ENCODE measurements at regions not wholly inside any gene's neighbourhood (a gene's known extent, or its start where the extent isn't known, plus 50 kb on each side); places are given as distances from the start of the nearest gene placed in this dataset.
"Not testable (repeated sequence)": the region's sequence is repeated elsewhere in the genome, so short reads cannot be mapped to it uniquely, and the experiment has no call there.

DNA sequence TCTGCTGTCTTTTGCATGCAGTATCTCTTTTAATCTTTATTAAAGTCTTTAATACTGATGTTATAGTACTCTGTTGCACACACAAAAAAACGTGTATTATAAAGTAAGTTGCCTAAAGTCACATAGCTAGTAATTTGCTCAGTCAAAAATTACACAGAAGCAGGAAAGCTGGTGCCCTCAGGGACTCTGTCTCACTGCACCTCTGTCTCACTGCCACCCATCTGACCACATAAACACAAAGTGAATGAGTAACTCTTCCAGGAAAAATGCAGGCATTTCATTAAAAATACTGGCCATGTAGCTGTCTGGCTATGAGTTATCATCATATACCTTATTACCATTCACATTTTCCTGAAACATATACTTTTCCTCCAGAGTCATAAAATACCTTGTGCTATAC lies 591.7 kb downstream of the CSNK1G3 start:
- Histone ChIP-seq H3K4me3 (replicated peaks in 1 of 3; ENCODE audit: low read depth in 2 of 3, low read length in 3 of 3) (no peak overlapping the region), H3K79me2 (ENCODE audit: insufficient read depth, low read length) (no peaks in the 10 kb centered on the region), H3K9ac (ENCODE audit: insufficient read depth, low read length, poor library complexity, severe bottlenecking) (no peak overlapping the region), H4K20me1 (ENCODE audit: insufficient read depth, low read length) (no peaks in the 10 kb centered on the region), H2AFZ (ENCODE audit: insufficient read depth, low read depth, low read length, poor library complexity, severe bottlenecking) (no peak overlapping the region), H3K9me3 (replicated peaks in 1 of 2; ENCODE audit: control insufficient read depth in 1 of 2, insufficient read depth in 1 of 2, low read length in 2 of 2) (no peaks in the 10 kb centered on the region), H3K36me3 (replicated peaks in 1 of 2; ENCODE audit: control insufficient read depth in 1 of 2, insufficient read depth in 2 of 2, low read length in 2 of 2) (no peaks in the 10 kb centered on the region), H3K27ac (ENCODE audit: low read depth in 1 of 2, low read length in 2 of 2) (no peak overlapping the region), H3K4me1 (ENCODE audit: control insufficient read depth in 1 of 2, insufficient read depth in 2 of 2, low read length in 2 of 2) (no peaks in the 10 kb centered on the region), H3K27me3 (ENCODE audit: control insufficient read depth in 2 of 2, insufficient read depth in 2 of 2, low read length in 2 of 2) (no peaks in the 10 kb centered on the region), H3K4me2 (replicated peaks; ENCODE audit: extremely low read depth, low read length, poor library complexity, severe bottlenecking) (no peak overlapping the region)
- no CpG with 5 or more reads among the region's 1 CpG for WGBS (ENCODE audit: insufficient coverage)
- intact Hi-C loops (cut with micrococcal nuclease) = no loop called here
- Mint-ChIP-seq H3K4me3 (no peak overlapping the region), H3K27ac (no peak overlapping the region), H3K36me3 (no peaks in the 10 kb centered on the region), H3K9me3 (peaks cover 0 to 6% (median 2%) of the 10 kb centered on the region in 7 donors), H3K4me1 (no peaks in the 10 kb centered on the region), H3K27me3 (ENCODE audit: low read depth in 3 of 3) (no peaks in the 10 kb centered on the region)
- no peak for DNase-seq
- TF ChIP-seq, protein P1, sequence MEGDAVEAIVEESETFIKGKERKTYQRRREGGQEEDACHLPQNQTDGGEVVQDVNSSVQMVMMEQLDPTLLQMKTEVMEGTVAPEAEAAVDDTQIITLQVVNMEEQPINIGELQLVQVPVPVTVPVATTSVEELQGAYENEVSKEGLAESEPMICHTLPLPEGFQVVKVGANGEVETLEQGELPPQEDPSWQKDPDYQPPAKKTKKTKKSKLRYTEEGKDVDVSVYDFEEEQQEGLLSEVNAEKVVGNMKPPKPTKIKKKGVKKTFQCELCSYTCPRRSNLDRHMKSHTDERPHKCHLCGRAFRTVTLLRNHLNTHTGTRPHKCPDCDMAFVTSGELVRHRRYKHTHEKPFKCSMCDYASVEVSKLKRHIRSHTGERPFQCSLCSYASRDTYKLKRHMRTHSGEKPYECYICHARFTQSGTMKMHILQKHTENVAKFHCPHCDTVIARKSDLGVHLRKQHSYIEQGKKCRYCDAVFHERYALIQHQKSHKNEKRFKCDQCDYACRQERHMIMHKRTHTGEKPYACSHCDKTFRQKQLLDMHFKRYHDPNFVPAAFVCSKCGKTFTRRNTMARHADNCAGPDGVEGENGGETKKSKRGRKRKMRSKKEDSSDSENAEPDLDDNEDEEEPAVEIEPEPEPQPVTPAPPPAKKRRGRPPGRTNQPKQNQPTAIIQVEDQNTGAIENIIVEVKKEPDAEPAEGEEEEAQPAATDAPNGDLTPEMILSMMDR (IDR thresholded peaks at IDR 0.05) = no peak

DNA sequence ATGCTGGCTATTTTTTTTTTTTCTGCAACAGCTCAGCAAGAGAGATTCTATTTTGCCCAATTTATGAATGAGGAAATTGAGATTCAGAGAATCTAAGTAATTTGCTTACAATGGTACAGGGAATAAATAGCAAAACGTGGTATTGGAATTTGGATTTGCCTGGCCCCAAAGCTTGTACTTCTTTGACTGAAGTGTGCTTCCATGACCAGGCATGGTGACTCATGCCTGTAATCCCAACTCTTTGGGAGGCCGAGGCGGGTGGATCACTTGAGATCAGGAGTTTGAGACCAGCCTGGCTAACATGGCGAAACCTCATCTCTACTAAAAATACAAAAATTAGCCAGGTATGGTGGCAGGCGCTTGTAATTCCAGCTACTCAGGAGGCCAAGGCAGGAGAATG lies 591.1 kb downstream of the CSNK1G3 start:
- H3K27me3 Mint-ChIP-seq (ENCODE audit: low read depth in 3 of 3); H3K27me3 ChIP-seq (ENCODE audit: control insufficient read depth in 2 of 2, insufficient read depth in 2 of 2, low read length in 2 of 2); H3K4me1 Mint-ChIP-seq; H3K9ac ChIP-seq (ENCODE audit: insufficient read depth, low read length, poor library complexity, severe bottlenecking); H3K36me3 Mint-ChIP-seq; DNase-seq; H3K9me3 Mint-ChIP-seq; H4K20me1 ChIP-seq (ENCODE audit: insufficient read depth, low read length); H3K4me3 Mint-ChIP-seq; H3K27ac ChIP-seq (ENCODE audit: low read depth in 1 of 2, low read length in 2 of 2); H3K36me3 ChIP-seq (replicated peaks in 1 of 2; ENCODE audit: control insufficient read depth in 1 of 2, insufficient read depth in 2 of 2, low read length in 2 of 2); intact Hi-C loops (cut with micrococcal nuclease); H3K4me3 ChIP-seq (replicated peaks in 1 of 3; ENCODE audit: low read depth in 2 of 3, low read length in 3 of 3); H3K27ac Mint-ChIP-seq; H3K4me2 ChIP-seq (replicated peaks; ENCODE audit: extremely low read depth, low read length, poor library complexity, severe bottlenecking); H2AFZ ChIP-seq (ENCODE audit: insufficient read depth, low read depth, low read length, poor library complexity, severe bottlenecking); H3K4me1 ChIP-seq (ENCODE audit: control insufficient read depth in 1 of 2, insufficient read depth in 2 of 2, low read length in 2 of 2); H3K9me3 ChIP-seq (replicated peaks in 1 of 2; ENCODE audit: control insufficient read depth in 1 of 2, insufficient read depth in 1 of 2, low read length in 2 of 2); H3K79me2 ChIP-seq (ENCODE audit: insufficient read depth, low read length): not testable (repeated sequence)
- 95% methylated on average over 3 of the region's 5 CpGs for WGBS (ENCODE audit: insufficient coverage)

Data from CD14-positive monocyte (primary cell).